ENCODE measurements at regions not wholly inside any gene's neighbourhood (a gene's known extent, or its start where the extent isn't known, plus 50 kb on each side); places are given as distances from the start of the nearest gene placed in this dataset.
"Not testable (repeated sequence)": the region's sequence is repeated elsewhere in the genome, so short reads cannot be mapped to it uniquely, and the experiment has no call there.

GRCh38 chr9:40974912-40975311 is 153.6 kb downstream of the FOXD4L6 start:
- not testable (repeated sequence) for H3K4me3 ChIP-seq (ENCODE audit: low read depth, low read length); H3K9me3 ChIP-seq (ENCODE audit: control insufficient read depth, low read length); H3K36me3 ChIP-seq (ENCODE audit: control insufficient read depth, insufficient read depth, low read length); H3K4me1 ChIP-seq; H3K4me2 ChIP-seq (ENCODE audit: low read length); H3K27ac ChIP-seq; H2AFZ ChIP-seq; H3K79me2 ChIP-seq; H3K9ac ChIP-seq; H3K27me3 ChIP-seq (ENCODE audit: control insufficient read depth, insufficient read depth, low read length)

GRCh38 chr9:40971773-40972172 is 156.7 kb downstream of the FOXD4L6 start:
- H3K9me3 ChIP-seq (ENCODE audit: control insufficient read depth, low read length); H3K27me3 ChIP-seq (ENCODE audit: control insufficient read depth, insufficient read depth, low read length); H3K4me2 ChIP-seq (ENCODE audit: low read length); H3K36me3 ChIP-seq (ENCODE audit: control insufficient read depth, insufficient read depth, low read length); H2AFZ ChIP-seq; H3K9ac ChIP-seq; H3K4me1 ChIP-seq; H3K79me2 ChIP-seq; H3K27ac ChIP-seq; H3K4me3 ChIP-seq (ENCODE audit: low read depth, low read length): not testable (repeated sequence)

- not testable (repeated sequence) for H3K9me3 ChIP-seq (ENCODE audit: control insufficient read depth, low read length); H3K4me2 ChIP-seq (ENCODE audit: low read length); H3K4me3 ChIP-seq (ENCODE audit: low read depth, low read length); H3K79me2 ChIP-seq; H3K27me3 ChIP-seq (ENCODE audit: control insufficient read depth, insufficient read depth, low read length); H3K36me3 ChIP-seq (ENCODE audit: control insufficient read depth, insufficient read depth, low read length); H3K27ac ChIP-seq; H3K4me1 ChIP-seq; H2AFZ ChIP-seq; H3K9ac ChIP-seq
These were observed 158.1 kb downstream of the FOXD4L6 start for GRCh38 chr9:40970340-40970739.

GRCh38 chr9:40962461-40962860 is 166.0 kb downstream of the FOXD4L6 start:
- H3K36me3 ChIP-seq (ENCODE audit: control insufficient read depth, insufficient read depth, low read length); H3K27me3 ChIP-seq (ENCODE audit: control insufficient read depth, insufficient read depth, low read length); H3K9ac ChIP-seq; H3K27ac ChIP-seq; H2AFZ ChIP-seq; H3K4me2 ChIP-seq (ENCODE audit: low read length); H3K9me3 ChIP-seq (ENCODE audit: control insufficient read depth, low read length); H3K4me1 ChIP-seq; H3K79me2 ChIP-seq; H3K4me3 ChIP-seq (ENCODE audit: low read depth, low read length): not testable (repeated sequence)

- H3K4me3 ChIP-seq (ENCODE audit: low read depth, low read length); H2AFZ ChIP-seq; H3K4me2 ChIP-seq (ENCODE audit: low read length); H3K27me3 ChIP-seq (ENCODE audit: control insufficient read depth, insufficient read depth, low read length); H3K79me2 ChIP-seq; H3K36me3 ChIP-seq (ENCODE audit: control insufficient read depth, insufficient read depth, low read length); H3K9ac ChIP-seq; H3K4me1 ChIP-seq; H3K9me3 ChIP-seq (ENCODE audit: control insufficient read depth, low read length); H3K27ac ChIP-seq: not testable (repeated sequence)
These were observed 176.5 kb downstream of the FOXD4L6 start for GRCh38 chr9:40951876-40952494.

- H3K36me3 ChIP-seq (ENCODE audit: control insufficient read depth, insufficient read depth, low read length); H2AFZ ChIP-seq; H3K4me3 ChIP-seq (ENCODE audit: low read depth, low read length); H3K27ac ChIP-seq; H3K27me3 ChIP-seq (ENCODE audit: control insufficient read depth, insufficient read depth, low read length); H3K79me2 ChIP-seq; H3K4me2 ChIP-seq (ENCODE audit: low read length); H3K4me1 ChIP-seq; H3K9me3 ChIP-seq (ENCODE audit: control insufficient read depth, low read length); H3K9ac ChIP-seq: not testable (repeated sequence)
These were observed 182.3 kb downstream of the FOXD4L6 start for GRCh38 chr9:40946228-40946627.

GRCh38 chr9:40942730-40943129 is 185.8 kb downstream of the FOXD4L6 start:
- H3K36me3 ChIP-seq (ENCODE audit: control insufficient read depth, insufficient read depth, low read length); H3K27ac ChIP-seq; H3K9me3 ChIP-seq (ENCODE audit: control insufficient read depth, low read length); H3K79me2 ChIP-seq; H3K27me3 ChIP-seq (ENCODE audit: control insufficient read depth, insufficient read depth, low read length); H3K4me3 ChIP-seq (ENCODE audit: low read depth, low read length); H3K9ac ChIP-seq; H2AFZ ChIP-seq; H3K4me1 ChIP-seq; H3K4me2 ChIP-seq (ENCODE audit: low read length): not testable (repeated sequence)

GRCh38 chr9:40939888-40940209 is 188.6 kb downstream of the FOXD4L6 start:
- H2AFZ ChIP-seq; H3K4me2 ChIP-seq (ENCODE audit: low read length); H3K36me3 ChIP-seq (ENCODE audit: control insufficient read depth, insufficient read depth, low read length); H3K27me3 ChIP-seq (ENCODE audit: control insufficient read depth, insufficient read depth, low read length); H3K4me3 ChIP-seq (ENCODE audit: low read depth, low read length); H3K27ac ChIP-seq; H3K4me1 ChIP-seq; H3K9ac ChIP-seq; H3K9me3 ChIP-seq (ENCODE audit: control insufficient read depth, low read length); H3K79me2 ChIP-seq: not testable (repeated sequence)

- H3K27me3 ChIP-seq (ENCODE audit: control insufficient read depth, insufficient read depth, low read length); H3K27ac ChIP-seq; H3K4me1 ChIP-seq; H3K79me2 ChIP-seq; H2AFZ ChIP-seq; H3K4me3 ChIP-seq (ENCODE audit: low read depth, low read length); H3K9me3 ChIP-seq (ENCODE audit: control insufficient read depth, low read length); H3K36me3 ChIP-seq (ENCODE audit: control insufficient read depth, insufficient read depth, low read length); H3K4me2 ChIP-seq (ENCODE audit: low read length); H3K9ac ChIP-seq: not testable (repeated sequence)
These were observed 189.1 kb downstream of the FOXD4L6 start for GRCh38 chr9:40939201-40939887.
